DMS 273 (cell line): ENCODE measurements at regions not wholly inside any gene's neighbourhood (a gene's known extent, or its start where the extent isn't known, plus 50 kb on each side); places are given as distances from the start of the nearest gene placed in this dataset.
"Not testable (repeated sequence)": the region's sequence is repeated elsewhere in the genome, so short reads cannot be mapped to it uniquely, and the experiment has no call there.

ENCODE experiments used
- DNase-seq: peaks from one replicate; lab custom pipeline; 2025; ENCODE audit not compliant: unreplicated experiment; lab: John Stamatoyannopoulos, UW

DNA sequence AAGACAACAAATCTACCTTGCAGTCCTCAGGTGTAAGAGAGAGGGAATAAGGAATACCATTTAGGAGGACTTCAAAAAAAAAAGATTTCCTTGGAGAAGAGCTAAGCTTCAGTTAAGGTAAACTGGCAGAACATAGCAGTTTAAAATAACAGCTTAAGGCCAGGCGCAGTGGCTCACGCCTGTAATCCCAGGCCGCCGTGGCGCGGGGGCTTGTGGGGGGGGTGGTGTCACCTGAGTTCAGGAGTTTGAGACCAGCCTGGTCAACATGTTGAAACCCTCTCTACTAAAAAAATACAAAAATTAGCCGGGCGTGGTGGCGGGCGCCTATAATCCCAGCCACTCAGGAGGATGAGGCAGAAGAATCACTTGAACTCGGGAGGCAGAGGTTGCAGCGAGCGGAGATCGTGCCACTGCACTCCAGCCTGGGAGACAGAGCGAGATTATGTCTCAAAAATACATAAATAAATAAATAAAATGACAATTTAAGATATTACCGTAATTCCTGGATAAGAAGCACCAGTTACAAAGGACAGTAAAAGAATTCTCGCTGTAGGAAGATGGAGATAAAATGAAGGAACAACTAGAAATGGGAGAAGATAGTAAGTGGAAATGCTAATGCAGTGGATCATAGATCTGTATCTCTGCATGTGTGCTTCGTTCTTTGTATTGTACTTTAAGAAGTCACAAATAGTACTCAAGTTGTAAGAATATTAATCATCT, 1140.2 kb downstream of the NCAM2 start:
- no peak for DNase-seq

GRCh38 chr21:22145545-22145944, 1147.3 kb downstream of the NCAM2 start:
- no peak for DNase-seq

DNA sequence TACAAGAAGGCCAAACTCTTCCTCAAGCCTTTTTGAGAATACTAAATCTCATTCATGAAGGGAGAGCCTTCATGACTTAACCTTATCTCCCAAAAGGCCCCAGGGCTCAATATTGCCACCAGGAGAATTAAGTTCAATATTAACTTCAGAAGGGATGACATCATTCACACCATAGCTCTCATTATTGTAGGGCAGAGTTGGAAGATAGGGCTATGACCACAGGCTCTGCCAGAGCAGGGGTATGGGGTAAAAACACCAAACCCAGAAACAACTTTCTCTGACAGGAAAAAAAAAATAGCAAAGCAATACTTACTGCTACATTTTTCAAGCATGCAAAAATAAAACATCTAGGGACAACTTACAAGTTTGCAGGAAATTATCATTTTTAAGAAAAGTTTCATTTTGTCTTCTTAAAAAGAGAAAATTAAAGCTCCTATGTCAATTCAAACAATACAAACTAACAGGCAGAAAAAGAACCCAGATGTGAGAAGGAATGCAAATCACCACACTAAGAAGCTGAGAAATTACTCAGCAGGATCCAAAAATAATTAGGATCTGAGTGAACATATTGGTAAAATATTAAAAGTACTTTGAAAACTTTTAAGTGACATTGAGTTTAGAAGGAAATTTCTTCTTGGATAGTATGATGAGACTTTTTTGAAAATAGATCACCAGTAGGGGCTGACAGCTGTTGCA, 1156.5 kb downstream of the NCAM2 start:
- DNase-seq = no peak

DNA sequence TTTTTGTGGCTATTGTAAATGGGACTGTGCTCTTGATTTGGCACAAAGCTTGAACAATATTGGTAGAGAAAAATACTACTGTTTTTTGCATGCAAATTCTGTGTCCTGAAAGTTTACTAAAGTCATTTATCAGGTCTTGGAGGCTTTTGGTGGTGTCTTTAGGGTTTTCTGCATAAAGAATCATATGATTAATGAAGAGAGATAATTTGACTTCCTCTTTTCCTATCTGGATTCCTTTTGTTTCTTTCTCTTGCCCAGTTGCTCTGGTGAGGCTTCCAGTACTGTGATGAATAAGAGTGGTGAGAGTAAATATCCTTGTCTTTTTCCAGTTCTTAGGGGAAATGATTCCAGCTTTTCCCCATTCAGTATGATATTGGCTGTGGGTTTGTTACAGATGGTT, 1166.7 kb downstream of the NCAM2 start:
- no peak for DNase-seq

- DNase-seq = no peak
These were observed 1176.5 kb downstream of the NCAM2 start for GRCh38 chr21:22174746-22175145.

GRCh38 chr21:22189278-22189677, 1191.1 kb downstream of the NCAM2 start:
- DNase-seq = no peak

DNA sequence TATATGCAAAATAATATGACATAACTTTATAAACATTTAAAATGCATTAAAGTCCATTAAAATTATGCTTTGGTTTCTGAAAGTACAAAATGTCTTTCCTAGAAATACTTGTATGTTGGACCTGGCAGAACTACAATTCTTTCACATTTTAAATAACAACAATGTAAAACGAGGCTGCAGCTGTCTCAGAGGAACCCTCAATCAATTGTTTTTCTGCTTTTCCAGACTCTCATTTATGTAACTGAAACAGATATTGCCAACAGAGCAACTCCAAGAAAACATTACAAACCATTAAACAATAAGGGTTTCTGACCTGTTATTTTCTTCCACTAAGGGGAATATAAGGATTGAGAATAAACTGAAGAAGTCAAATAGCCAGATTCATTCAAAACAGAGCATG, 1193.4 kb downstream of the NCAM2 start:
- DNase-seq = no peak

- no peak for DNase-seq
These were observed 1194.6 kb downstream of the NCAM2 start for GRCh38 chr21:22192766-22193165.

DNA sequence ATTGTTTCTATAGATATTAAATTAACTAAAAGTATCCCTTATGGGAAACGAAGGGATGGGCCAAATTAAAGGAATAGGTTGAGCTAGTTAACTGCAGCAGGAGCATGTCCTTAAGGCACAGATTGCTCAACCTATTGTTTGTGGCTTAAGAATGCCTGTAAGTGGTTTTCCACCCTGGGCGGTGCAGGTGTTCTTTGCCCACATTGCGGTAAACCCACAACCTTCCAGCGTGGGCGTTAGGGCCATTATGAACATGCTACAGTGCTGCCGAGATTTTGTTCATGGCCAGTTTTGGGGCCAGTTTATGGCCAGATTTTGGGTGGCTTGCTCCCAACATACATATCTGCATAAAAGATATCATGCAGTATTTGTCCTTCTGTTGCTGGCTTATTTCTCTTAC, 1196.8 kb downstream of the NCAM2 start:
- DNase-seq = not testable (repeated sequence)

DNA sequence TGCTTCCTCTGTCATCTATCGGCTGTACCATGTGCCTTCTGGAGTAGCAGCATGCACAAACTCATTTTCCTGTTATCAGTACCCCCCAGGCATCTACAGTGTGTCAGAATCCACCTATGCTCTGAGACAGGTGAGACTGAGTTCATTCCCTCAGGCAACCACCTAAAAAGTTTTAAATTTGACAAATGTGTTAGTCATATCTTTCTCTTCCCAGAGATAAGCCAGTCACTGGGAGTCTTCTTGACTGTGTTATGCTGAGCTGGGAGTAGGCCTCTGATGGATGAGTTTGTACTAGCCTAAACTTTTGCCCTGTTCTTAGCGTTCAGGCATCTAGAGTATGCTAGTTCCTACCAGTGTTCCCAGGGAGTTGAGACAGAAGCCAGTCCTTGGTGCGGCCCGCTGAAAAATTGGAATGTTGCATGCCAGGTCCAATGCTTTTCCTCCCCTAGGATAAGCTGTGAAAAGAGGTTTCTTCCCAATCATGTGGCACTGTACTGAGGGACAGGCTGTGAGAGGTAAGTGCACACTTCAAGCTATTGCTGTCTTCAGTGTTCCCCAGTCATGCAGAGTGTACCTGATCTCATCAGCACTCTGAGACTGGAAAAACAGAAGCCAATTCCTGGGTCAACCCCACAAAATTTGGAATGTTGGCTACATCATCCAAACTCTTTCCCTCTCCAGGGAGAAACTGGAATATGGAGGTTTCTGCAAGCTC, 1202.3 kb downstream of the NCAM2 start:
- no peak for DNase-seq

DNA sequence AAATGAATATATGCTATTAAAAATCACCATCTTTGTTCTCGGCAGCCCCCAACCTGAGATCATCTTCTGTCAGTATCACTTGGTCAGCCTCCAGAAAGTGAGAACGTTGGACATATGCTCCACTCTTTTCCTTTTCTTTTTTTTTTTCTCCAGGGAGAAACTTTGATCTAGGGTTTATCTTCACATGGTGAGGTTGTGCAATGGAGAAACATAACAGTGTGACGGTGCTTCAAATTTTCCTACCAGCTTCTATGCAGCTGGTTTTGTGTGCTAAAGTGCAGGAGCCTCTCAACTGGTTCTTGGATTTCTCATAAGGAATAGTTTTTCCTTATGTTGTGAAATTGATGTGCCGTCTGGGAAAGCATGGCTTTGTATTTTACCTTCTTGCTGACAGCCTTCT, 1202.9 kb downstream of the NCAM2 start:
- no peak for DNase-seq

GRCh38 chr21:22201669-22202068, 1203.5 kb downstream of the NCAM2 start:
- DNase-seq = no peak

GRCh38 chr21:22209304-22209700, 1211.1 kb downstream of the NCAM2 start:
- DNase-seq = no peak

- DNase-seq = no peak
These were observed 1213.7 kb downstream of the NCAM2 start for GRCh38 chr21:22211943-22212342.

- DNase-seq = no peak
These were observed 1225.2 kb downstream of the NCAM2 start for GRCh38 chr21:22223385-22223784.

GRCh38 chr21:22224261-22224660, 1226.1 kb downstream of the NCAM2 start:
- DNase-seq = no peak

DNA sequence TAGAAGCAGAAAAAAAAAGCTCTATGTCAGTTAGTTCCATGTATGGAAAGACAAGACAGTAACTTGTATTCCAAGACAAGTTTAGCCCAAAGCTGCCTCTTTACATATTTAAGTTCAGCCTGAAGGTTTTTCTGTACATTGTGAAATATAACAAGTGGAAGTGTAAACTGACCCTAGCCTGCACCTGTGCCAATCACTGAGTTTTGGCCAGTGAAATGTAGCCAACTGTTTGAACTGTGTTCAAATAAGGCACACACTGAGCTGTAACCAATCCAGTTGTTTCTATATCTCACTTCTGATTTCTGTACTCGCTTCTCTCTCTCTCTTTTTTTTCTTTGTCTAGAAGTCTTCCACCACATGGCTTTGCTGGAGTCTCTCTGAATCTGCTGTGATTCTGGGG, 1227.1 kb downstream of the NCAM2 start:
- DNase-seq = no peak

DNA sequence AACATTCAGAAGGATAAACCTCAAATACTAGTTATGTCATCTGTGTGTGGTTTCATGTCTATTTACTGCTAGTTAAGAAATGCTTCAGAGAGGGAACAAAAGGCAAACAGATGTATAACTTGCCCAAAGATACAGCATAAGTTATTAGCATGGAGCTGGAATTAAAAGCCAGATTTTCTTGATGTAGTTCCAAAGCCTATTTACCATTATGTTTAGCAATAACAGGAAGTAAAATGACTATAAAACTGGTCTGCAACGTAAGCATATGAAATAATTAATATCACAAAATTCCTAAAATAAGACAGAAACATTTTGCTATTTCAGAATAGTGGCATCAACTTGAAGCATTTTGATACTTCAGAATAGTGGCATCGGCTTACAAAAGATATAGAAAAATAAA, 1232.8 kb downstream of the NCAM2 start:
- no peak for DNase-seq

DNA sequence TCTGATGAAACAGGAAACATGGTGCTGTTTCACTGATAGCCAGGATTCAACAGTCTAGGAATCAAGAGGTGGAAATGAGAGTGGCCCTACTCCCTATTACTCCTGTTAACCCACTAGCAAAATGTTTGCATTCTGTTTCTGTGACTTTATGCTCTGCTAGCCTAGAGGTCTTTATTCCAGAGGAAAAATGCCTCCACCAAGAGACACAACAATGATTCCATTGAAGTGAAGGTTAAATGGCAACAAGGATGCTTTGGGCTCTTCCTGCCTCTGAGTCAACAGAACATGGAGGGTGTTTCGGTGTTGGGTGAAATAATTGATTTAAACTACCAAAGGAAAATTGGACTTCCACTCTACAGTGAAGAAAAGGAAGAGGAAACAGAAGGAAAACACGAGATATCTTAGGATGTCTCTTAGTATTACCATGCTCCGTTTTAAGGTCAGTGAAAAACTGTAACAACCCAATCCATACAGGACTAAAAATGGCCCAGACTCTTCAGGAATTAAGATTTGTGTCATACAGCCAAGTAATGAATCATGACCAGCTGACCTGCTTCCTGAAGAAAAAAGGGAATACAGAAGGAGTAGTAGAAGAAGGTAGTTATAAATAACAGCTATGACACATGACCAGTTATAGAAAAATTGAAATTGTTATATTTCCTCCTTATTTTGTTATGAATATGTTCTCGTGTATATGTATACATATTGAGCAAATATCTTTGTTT, 1237.8 kb downstream of the NCAM2 start:
- no peak for DNase-seq

- no peak for DNase-seq
These were observed 1246.3 kb downstream of the NCAM2 start for GRCh38 chr21:22244516-22244915.

DNA sequence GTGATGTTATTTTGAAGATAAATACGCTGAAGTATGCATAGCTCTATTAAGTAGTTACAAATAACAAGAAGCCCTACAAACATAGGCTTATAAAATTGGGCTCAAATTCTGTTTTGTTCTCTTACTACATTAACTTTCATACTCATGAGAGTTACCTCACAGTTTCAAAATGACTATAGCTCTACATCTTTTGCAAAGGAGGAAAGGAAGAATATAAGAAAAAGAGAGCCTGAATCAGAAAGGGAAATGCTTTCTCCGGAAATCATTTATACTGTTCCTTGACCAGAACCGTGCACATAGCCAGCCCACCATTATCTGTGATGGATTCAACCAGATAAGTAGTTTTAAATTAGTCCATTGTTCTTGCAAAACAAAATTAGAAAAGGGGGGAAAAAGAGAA, 1252.1 kb downstream of the NCAM2 start:
- DNase-seq = no peak

GRCh38 chr21:22253761-22254160, 1255.6 kb downstream of the NCAM2 start:
- no peak for DNase-seq
